HK-2 (cell line): ENCODE measurements at regions not wholly inside any gene's neighbourhood (a gene's known extent, or its start where the extent isn't known, plus 50 kb on each side); places are given as distances from the start of the nearest gene placed in this dataset.
"Not testable (repeated sequence)": the region's sequence is repeated elsewhere in the genome, so short reads cannot be mapped to it uniquely, and the experiment has no call there.

ENCODE experiments used
- DNase-seq: peaks from one replicate; pipeline ENCODE4 v3.0.0-alpha.2; 2018; ENCODE audit not compliant: unreplicated experiment

DNA sequence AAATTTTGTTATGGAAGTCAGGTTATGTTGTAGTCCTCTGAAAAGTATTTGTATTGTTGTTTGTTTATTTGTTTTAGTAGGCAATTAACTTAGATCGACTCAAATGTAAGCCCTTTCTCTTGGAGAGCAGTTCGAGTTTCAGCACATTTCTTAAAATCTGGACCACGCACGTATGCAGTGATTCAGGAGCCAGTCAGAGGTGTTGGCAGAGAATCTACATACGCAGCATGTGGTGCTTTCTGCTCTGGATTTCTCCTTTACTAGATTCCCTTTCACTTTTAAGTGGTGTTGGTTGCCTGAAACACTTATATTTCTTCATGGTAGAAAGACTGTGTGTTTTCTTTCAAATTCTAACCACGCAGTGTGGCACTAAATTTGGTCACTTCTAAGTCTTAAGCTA is 773.9 kb upstream of the LRATD1 start:
- DNase-seq: no peak

DNA sequence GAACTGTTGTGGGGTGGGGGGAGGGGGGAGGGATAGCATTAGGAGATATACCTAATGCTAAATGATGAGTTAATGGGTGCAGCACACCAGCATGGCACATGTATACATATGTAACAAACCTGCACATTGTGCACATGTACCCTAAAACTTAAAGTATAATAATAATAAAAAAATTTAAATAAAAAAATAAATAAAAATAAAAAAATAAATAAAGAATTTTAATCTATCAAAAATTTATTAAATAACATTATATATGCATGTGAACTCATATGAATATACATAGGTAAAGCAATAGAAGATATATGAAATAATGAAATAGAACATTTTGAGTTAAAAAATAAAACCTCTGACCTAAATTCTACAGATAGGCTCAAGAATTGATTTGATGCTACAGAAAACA is 764.2 kb upstream of the LRATD1 start:
- not testable (repeated sequence) for DNase-seq

DNA sequence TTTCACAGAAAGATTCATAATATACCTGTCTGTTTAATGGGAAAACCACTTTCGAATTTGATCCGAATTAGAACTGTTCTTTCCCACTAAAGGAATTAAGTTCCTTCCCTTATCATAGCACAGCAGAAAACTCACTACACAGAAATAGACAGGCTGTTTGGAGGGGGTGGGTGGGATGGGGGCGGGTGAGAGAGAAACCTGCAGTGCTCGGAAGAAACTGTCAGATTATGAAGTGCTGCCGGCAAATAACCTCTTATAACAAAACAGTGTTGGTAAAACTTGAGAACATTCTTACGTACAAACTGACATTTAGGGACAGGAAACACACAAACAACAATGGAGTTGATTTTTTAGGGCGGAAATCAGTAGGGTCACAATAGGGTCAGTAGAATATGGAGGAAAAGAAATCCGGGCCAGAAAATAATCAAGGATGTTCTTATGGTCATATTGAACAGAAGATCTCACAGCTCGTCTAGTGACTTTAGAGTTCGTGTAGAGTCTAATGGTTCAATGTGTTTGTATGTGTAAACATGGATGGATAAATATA is 756.0 kb upstream of the LRATD1 start:
- no peak for DNase-seq

DNA sequence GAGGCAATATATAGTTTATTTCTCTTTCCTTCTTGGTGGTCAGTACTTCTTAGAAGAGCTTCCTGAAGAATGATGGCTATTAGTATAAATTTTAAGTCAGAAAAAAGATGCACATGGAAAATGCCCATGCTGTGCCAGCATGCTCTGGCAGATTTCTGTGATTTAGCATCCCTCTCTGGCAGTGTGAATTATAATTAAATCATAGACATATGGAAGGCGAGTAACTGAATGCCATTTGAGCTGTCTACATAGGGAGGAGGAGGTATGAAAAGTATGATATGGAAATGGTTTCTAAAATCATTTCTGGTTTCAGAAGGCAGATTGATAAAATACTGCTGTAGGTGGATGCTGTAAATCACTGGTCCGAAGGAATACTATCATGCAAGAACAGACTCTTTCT is 754.9 kb upstream of the LRATD1 start:
- DNase-seq: no peak

DNA sequence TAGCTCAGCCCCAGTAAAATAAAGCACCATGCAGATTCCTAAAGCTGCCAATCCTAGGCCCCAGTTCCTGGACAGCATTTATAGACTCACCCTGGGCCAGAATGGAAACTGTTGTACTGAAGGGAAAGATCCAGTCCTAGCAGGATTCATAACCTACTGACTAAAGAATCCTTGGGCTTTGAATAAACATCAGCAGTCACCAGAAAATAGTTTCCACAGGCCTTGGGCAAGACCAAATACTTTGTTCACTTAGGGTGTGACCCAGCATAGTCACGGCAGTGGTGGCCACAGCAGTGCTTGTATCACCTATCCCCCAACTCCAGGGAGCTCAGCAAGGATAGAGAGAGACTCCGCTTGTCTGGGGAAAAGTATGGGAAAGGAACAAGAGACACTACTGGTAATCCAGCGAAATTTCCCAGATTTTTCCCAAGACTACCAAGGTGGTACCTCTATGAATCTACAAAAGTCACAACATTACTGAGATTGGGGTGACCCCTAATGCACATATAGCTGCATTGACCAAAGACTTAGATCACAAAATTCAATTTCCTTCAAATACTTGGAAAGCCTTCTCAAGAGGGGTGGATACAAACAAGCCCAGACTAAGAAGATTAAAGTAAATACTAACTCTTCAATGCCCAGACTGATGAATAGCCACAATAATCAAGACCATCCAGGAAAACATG is 748.1 kb upstream of the LRATD1 start:
- no peak for DNase-seq

DNA sequence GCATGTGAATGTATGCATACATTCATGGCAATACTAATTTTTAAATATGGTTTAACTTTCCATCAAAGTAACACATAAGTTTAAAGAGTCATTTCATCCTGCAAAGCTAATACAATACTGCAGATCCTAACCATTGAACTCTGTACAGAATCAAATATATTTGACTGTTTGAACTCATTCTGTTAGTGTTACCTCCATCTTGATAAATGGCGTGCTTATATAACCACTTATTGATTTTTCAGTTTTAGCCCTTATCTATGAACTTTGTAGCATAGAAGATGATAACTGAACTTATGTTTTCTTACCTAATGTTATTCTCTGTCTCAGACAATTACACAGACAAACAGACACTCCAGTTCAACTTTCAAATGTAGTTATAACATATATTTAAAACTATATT is 731.0 kb upstream of the LRATD1 start:
- DNase-seq: no peak

DNA sequence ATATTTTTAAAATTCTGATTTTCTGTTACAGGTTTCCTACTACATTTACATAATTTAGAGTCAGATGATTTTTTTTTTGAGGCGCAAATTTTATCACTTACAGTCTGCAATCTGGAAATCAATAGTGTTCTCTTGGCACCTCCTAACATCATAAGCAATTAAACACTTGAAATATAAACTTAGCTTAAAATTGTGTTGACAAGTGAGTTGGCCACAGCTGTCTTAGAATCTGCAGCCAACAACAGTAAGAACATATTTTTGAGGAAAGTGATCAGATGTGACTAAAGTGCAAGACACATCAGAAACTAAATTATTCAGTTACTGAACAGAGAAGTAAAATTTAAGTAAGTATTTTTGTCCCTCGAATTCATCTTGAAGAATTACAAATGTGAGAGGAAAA is 726.7 kb upstream of the LRATD1 start:
- DNase-seq: no peak

DNA sequence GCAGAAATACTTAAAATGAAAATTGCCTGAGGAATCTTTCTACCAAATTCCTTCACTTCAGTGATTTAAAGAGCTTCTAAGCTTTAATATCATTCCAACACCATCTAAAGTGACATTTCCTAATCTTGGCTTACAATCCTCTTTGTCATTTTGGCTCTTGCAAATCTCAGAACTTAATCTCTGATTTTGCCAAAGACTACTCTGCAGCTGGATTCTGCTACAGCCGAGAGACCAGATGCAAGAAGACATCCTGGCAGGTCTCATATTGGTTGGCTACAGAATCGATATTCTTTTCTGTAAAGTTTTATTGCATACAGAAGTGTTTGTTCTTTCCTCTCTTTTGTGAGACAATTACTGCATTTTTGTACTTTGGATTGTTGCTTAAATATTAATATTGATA is 716.5 kb upstream of the LRATD1 start:
- DNase-seq: no peak

DNA sequence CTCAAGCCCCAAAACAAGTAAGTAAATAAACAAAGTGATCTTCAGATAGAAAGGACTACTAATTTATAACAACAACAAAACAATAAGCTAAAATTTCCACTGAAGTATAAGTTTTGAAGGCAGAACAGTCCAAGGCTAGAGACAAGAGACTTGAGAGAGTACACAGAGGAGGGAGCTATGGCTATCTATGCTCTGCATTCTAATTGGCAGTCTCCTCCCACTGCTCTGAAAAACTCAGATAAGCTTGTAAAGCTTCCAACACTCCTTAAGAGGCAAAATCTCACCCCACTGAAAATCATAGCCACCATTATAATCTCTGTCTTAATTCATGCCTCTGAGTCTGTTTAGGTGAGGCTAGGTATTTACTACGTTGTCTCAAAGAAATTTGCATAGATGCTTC is 714.6 kb upstream of the LRATD1 start:
- no peak for DNase-seq

DNA sequence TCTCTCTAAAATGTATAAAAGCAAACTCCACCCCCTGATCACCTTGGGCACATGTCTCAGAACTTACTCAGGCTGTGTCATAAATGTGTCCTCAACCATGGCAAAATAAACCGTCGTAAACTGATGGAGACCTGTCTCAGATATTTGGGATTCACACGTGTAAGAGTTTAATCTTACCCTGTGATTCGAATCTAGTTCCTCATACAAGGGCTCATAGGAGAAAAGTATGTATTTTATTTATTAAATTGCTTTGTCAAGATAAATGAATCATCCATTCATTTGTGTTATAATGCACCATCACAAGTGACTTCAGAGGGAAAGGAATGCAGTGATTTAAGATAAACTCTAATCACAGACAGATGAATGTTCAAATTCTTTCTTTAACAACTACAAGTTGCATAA is 712.5 kb upstream of the LRATD1 start:
- DNase-seq: no peak

DNA sequence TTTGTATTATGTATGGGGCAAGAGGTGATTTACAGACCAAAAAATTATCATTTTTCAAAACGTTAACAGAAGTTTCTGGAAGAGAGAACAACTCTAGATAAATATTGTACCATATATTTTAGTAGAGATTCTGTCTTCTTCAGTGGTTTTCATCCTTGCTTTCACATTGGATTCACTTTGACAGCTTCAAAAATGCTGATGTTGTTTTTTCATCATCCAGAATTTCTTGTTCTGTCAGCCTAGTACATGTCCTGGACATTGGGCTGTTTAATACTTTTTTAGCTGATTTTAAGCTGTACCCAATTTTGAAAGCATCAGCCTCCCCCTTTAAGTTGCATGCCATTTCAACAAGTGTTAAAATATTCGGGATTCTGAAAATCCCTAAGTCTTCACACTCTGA is 711.3 kb upstream of the LRATD1 start:
- no peak for DNase-seq

DNA sequence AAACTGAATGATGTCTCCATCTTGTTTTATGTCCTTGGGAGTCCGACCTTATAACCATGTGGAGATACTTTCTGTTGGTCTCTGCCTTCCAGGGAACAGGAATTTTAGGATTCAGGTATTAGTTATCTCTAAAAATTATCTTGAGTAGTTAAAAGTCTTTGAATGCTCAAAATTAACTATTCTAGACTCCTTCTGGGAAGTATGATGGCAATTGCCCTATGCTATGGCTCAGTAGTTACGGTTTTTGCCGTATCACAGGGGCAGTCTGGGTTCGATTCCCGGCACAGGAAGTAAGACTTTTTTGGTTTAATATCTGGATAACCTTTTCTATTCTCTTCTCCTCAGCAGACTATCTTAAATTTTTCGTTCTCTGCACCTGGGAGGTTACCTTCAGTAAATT is 708.7 kb upstream of the LRATD1 start:
- no peak for DNase-seq

DNA sequence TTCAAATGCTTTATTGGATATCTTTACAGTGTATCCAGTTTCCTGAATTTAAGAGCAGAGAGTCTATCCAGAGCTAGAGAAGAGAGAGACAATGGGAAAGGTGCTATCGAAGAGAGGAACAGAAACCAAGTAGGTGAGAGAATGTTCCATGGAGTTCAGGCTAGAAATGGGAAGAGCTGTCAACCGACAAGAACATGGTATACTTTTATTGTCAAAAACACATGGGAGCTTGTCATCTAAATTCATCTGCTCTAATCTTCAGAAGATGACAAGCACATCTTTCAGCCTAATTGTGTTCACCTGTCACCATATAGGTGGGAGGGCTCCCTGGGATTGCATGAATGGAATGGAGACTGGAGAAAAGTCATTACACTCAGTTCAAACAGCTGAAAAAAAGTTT is 690.4 kb upstream of the LRATD1 start:
- DNase-seq: no peak

DNA sequence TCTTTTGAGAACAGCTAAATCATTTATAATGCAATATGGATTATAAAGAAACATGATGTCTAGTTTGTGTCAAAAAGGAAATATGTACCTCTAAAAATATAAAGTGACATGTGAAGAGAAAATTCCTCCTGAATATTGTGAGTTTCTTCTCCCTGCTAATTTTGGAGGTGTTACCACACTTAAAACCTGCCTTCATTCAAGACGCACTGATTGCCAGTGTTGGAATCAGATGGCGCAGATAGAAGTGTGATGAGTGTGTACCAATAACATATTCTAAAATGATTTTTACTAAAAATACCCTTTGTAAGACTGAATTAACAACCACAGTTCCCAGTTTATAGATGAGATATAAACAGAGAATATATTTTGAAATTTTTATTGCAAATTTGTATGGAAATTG is 681.8 kb upstream of the LRATD1 start:
- DNase-seq: no peak

DNA sequence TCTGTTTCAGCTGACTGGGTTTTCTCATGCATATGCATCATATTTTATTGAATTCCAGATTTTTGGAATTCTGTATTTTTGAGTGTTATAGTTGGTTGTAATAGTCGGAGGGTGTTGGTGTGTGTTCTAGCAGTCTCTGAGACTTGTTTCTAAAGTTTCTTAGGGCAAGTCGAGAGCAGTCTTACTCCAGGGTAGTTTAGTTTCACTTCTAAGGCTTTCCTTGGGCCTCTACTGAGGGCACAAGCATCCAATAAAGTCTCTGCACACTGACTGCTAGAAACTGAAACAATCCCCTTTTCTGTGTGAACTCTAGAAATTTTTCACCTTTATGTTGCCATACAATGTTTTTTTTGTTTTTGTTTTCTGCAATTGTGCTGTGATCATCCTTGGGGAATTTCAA is 663.7 kb upstream of the LRATD1 start:
- DNase-seq: no peak

DNA sequence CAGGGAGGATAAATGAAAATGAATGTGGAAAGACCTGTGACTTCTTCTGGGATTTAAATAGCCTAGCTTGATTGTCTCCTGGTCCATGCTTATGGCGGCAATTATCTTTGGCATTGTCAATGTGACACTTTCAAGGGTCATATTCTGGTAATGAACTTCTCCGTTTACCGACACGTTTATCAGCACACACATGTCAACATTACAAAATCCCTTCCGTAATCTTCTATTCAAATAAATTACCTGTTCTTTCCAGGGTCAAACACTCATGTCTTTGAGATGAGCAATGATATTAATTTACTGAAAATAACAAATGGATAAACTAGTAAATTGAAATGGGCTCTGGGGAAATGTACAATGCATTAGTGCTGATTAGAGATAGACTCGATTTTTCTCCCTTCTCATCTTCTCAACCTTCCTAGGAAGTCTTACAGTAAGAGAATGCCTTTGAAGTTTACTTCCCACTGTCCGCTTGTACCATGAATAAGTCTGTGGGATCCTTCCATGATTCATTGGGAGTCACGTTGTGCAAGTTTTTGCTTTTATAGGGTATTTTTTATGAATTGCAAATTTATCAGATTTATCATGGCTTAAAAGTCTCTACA is 646.3 kb upstream of the LRATD1 start:
- DNase-seq: no peak

DNA sequence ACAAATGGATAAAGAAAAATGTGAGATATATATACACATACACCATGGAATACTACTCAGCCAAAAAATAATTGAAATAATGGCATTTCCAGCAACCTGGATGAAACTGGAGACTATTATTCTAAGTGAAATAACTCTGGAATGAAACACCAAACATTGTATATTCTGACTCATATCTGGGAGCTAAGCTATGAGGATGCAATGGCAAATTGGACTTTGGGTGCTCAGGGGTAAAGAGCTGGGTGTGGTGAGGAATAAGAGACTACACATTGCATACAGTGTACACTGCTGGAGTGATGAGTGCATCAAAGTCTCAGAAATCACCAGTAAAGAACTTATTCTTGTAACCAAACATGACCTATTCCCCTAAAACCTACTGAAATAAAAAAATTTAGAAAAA is 636.0 kb upstream of the LRATD1 start:
- DNase-seq: no peak

DNA sequence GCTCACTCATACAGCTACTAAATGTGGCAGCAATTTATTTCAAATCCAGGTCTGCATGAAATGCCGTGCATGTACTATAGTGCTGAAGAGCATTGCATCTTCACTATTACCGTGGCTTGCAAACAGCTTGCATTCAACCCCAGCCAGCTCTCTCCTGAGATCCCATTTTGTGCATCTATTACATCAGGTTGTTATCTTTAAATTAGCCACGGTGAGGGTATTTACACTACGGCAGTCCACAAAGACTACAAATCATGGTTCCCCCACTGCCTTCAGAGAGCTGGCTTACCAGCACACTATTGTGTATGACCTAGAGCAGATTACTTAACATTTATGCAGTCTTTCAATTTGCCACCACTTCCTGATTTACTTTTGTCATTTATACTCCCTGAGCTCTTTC is 621.3 kb upstream of the LRATD1 start:
- no peak for DNase-seq

DNA sequence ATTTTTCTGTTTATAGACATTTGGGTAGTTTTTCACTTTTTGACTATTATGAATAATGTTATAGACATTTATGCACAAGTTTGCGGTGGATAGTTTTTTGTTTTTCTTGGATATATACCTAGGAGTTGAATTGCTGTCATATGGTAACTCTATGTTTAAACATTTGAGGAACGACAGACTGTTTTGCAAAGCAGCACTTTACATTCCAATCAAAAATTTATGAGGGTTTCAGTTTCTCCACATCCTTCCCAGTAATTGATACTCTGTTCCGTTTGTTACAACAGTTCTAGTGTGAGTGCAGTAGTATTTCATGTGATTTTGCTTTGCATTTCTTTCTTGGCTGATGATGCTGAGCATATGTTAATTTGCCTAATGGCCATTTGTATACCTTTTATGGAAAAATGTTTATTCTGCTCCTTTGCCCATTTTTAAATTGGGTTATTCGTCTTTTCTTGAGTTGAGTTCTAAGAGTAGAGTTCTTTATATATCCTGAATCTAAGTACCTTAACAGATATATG is 617.3 kb upstream of the LRATD1 start:
- DNase-seq: no peak

DNA sequence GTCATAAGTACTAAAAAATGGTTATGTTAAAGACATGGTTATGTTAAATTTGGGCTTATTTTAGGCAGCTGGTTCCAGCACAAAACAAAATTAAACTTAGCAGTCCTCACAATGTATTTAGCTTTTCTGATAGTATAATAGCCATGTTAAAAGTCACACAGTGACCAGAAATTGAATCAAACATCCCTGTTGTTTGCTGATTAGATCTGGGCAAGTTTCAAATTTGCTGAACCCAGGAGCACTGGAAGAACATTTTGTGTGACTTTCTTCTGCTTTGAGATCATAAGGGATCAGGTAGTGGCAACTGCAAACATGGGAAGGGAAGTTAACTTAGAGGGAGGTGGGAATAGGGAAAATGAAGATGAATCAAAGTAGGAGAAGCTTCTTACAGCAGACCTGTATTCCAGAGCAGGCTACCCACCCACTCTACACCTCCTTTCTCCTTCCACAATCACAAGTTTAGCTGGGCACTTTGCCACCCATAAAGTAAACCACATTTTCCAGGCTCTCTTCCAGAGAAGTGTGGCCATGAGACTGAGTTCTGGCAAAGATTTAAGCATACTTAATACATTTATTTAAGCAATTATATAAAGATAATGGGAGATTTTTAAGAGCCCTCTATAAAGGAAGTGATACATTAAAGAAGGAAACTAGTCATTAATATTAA is 616.1 kb upstream of the LRATD1 start:
- no peak for DNase-seq

DNA sequence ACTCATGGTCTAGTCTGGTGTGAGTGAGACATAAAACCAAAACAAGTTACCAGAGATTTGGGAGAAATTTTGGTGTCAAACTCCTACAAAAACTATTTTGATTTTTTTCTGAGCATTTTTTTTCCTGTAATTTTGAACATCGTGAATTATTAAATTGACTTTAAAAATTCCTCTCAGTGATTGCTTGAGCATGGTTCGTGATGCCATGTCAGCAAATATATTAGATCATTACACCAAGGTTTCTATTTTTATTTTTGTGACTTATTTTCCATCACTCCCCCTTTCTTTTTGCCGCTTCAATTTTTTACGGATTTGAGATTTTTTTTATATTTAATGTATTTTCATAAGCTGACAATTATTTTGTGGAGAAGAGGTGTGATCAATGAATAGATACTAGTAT is 613.9 kb upstream of the LRATD1 start:
- no peak for DNase-seq

DNA sequence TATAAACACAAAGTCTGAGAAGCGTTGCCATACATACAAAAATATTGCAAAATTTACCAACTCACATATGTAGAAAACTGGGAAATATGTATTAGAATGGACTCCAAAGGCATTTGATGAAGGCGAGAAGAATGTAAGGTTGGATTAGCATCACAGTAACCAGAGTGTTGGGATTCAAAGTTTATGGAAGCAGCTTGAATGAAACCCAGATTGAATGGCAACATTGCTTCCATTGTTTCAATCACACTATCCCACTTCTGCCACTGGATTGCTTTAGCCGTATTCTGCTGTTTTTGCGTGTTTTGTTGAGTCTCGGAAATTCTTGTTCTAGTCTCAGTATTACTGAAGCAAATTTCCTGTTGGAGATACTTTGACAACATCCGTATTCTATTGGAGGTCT is 609.0 kb upstream of the LRATD1 start:
- no peak for DNase-seq

DNA sequence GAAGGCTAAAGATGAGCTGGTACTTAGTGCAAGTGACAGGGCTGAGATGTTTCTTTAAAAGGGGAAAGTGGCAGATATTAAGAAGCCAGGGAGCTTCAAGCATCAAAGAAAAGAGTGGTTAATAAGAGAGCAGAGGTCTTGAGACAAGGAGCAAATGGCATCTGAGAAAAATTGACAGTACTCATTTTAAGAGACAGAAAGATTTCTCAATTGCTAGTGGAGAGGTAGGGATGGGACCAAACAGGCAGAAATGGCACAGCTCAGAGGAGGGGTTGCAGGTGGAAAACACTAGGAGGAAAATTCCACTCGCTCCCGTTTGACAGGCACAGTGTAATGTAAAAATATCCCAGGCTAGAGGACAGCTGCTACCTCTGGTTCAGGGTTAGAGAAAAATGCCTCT is 593.4 kb upstream of the LRATD1 start:
- DNase-seq: no peak
